ENCODE measurements at regions not wholly inside any gene's neighbourhood (a gene's known extent, or its start where the extent isn't known, plus 50 kb on each side); places are given as distances from the start of the nearest gene placed in this dataset.
"Not testable (repeated sequence)": the region's sequence is repeated elsewhere in the genome, so short reads cannot be mapped to it uniquely, and the experiment has no call there.

GRCh38 chr2:94602466-94602865, 268.8 kb upstream of the TEKT4 start:
- Histone ChIP-seq H3K27me3 (replicated peaks; ENCODE audit: control insufficient read depth, insufficient read depth, low read length) (no peaks in the 10 kb centered on the region), H3K36me3 (ENCODE audit: control insufficient read depth, insufficient read depth, low read length) (no peaks in the 10 kb centered on the region), H3K4me3 (replicated peaks; ENCODE audit: low read depth, low read length) (no peak overlapping the region)
- no peak for DNase-seq (ENCODE audit: extremely low read depth, insufficient read length)
- TF ChIP-seq CTCF (IDR thresholded peaks at IDR 0.05; ENCODE audit: insufficient read depth, low read length, poor library complexity, severe bottlenecking) = no peak

- no peaks in the 10 kb centered on the region for H3K36me3 ChIP-seq (ENCODE audit: control insufficient read depth, insufficient read depth, low read length)
- no peaks in the 10 kb centered on the region for H3K27me3 ChIP-seq (replicated peaks; ENCODE audit: control insufficient read depth, insufficient read depth, low read length)
- no peak overlapping the region for H3K4me3 ChIP-seq (replicated peaks; ENCODE audit: low read depth, low read length)
- DNase-seq (ENCODE audit: extremely low read depth, insufficient read length) = no peak
- TF ChIP-seq CTCF (IDR thresholded peaks at IDR 0.05; ENCODE audit: insufficient read depth, low read length, poor library complexity, severe bottlenecking) = no peak
Observed at GRCh38 chr2:94622113-94622618, 249.1 kb upstream of the TEKT4 start.

DNA sequence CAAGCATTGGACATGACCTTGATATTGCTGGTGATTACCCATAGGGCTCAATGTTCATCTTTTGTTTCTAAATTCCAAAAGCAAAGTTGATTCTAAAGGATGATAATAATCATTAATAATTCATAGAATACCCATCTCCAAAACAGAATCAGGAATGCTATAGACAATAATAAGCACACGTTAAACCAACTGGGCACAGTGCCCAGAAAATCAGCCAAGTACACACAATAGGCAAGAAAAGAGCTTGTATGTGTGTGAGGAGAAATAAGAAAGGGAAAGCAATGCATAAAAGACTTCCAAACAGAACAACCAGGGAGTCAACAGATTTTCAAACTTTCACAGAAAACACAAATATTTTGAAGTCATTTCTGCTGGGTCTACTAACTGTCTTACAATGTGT, 242.3 kb upstream of the TEKT4 start:
- DNase-seq (ENCODE audit: extremely low read depth, insufficient read length); H3K4me3 ChIP-seq (replicated peaks; ENCODE audit: low read depth, low read length); H3K36me3 ChIP-seq (ENCODE audit: control insufficient read depth, insufficient read depth, low read length); H3K27me3 ChIP-seq (replicated peaks; ENCODE audit: control insufficient read depth, insufficient read depth, low read length): not testable (repeated sequence)

DNA sequence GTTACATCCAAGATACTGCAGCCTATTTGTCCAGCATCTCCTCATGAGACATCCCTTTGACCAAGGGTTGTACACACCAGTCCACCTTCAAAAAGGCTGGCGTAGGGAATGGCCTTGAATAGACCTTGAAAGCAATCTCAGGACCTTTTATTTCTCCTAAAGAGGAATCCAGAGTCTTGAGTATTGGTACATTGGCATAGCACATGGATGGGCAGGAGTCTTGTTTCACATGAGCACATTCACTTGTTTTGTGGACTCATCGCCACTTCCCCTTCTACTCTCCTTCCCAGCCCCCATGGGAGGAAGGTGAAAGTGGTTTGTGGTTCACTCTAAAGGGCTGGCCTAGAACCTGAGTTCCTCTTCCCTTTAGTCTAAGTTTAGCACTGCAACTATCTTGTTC, 229.8 kb upstream of the TEKT4 start:
- H3K36me3 ChIP-seq (ENCODE audit: control insufficient read depth, insufficient read depth, low read length); H3K4me3 ChIP-seq (replicated peaks; ENCODE audit: low read depth, low read length); DNase-seq (ENCODE audit: extremely low read depth, insufficient read length); H3K27me3 ChIP-seq (replicated peaks; ENCODE audit: control insufficient read depth, insufficient read depth, low read length): not testable (repeated sequence)

DNA sequence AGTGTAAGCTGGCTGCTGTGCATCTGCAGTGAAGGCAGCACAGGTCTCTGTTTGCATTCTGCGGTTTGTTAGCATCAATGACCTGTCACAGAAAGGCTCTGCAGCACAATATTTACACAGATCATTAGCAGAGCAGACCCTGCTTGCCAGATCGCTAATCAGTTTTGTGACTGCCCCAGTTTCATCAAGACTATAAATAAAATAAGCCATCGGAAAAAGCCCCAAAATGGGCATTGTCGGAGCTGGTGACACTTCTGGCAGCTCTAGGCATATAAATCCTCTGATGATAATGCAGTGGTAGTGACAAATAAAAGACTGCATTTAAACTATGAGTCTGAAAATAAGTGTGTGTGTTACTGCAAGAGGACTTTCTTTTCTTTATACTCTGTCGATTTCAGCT, 219.1 kb upstream of the TEKT4 start:
- DNase-seq (ENCODE audit: extremely low read depth, insufficient read length); H3K4me3 ChIP-seq (replicated peaks; ENCODE audit: low read depth, low read length): not testable (repeated sequence)

DNA sequence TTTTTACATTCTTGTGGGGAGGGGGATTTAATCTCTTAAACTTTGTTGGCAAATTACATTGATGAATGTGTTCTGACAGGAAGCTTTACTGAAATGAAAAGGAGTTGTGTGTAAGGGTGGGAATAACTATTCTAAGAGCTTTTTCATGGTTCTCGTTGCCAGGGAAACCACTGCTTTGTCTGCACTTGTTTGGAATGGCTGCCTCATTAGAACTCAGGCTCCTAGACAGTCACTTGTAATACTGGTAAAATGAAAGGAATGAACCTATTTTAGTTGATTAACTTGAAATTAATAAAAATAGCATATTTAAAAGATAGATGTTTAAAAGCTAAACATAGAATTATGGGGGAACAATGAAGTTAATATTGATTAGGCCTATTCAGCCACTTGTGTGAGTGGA, 201.4 kb upstream of the TEKT4 start:
- DNase-seq (ENCODE audit: extremely low read depth, insufficient read length); H3K4me3 ChIP-seq (replicated peaks; ENCODE audit: low read depth, low read length); H3K27me3 ChIP-seq (replicated peaks; ENCODE audit: control insufficient read depth, insufficient read depth, low read length); H3K36me3 ChIP-seq (ENCODE audit: control insufficient read depth, insufficient read depth, low read length): not testable (repeated sequence)

More for the DNA sequence above, 219.1 kb upstream of the TEKT4 start:
- not testable (repeated sequence) for H3K36me3 ChIP-seq (ENCODE audit: control insufficient read depth, insufficient read depth, low read length); H3K27me3 ChIP-seq (replicated peaks; ENCODE audit: control insufficient read depth, insufficient read depth, low read length)

DNA sequence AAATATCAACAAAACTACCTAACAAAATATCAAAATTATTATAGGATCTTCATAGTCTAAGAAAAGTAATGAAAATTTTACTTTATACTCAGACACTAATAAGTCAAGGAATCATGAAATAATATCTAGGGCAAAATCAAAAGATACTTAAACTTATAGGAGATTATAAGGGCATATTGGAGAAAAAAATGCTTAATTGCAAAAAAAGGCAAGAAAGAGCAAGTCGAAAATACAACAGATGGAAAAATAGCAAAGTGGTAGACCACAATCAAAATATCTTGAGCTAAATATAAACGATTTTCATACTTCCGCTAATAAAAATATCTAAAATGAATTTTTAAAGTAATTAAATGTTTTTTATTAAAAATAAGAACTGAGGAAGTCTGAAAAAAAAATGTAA, 177.0 kb upstream of the TEKT4 start:
- DNase-seq (ENCODE audit: extremely low read depth, insufficient read length); H3K4me3 ChIP-seq (replicated peaks; ENCODE audit: low read depth, low read length); H3K27me3 ChIP-seq (replicated peaks; ENCODE audit: control insufficient read depth, insufficient read depth, low read length); H3K36me3 ChIP-seq (ENCODE audit: control insufficient read depth, insufficient read depth, low read length): not testable (repeated sequence)

- H3K4me3 ChIP-seq (replicated peaks; ENCODE audit: low read depth, low read length); DNase-seq (ENCODE audit: extremely low read depth, insufficient read length); H3K27me3 ChIP-seq (replicated peaks; ENCODE audit: control insufficient read depth, insufficient read depth, low read length); H3K36me3 ChIP-seq (ENCODE audit: control insufficient read depth, insufficient read depth, low read length): not testable (repeated sequence)
Observed at GRCh38 chr2:94708982-94709381, 162.2 kb upstream of the TEKT4 start.

- DNase-seq (ENCODE audit: extremely low read depth, insufficient read length) = no peak
- H3K36me3 ChIP-seq (ENCODE audit: control insufficient read depth, insufficient read depth, low read length) = no peaks in the 10 kb centered on the region
- H3K4me3 ChIP-seq (replicated peaks; ENCODE audit: low read depth, low read length) = no peak overlapping the region
- TF ChIP-seq CTCF (IDR thresholded peaks at IDR 0.05; ENCODE audit: insufficient read depth, low read length, poor library complexity, severe bottlenecking) = no peak
- H3K27me3 ChIP-seq (replicated peaks; ENCODE audit: control insufficient read depth, insufficient read depth, low read length) = no peaks in the 10 kb centered on the region
Observed at GRCh38 chr2:94725543-94725942, 145.7 kb upstream of the TEKT4 start.

GRCh38 chr2:94735536-94735935, 135.7 kb upstream of the TEKT4 start:
- H3K4me3 ChIP-seq (replicated peaks; ENCODE audit: low read depth, low read length); H3K36me3 ChIP-seq (ENCODE audit: control insufficient read depth, insufficient read depth, low read length); H3K27me3 ChIP-seq (replicated peaks; ENCODE audit: control insufficient read depth, insufficient read depth, low read length); DNase-seq (ENCODE audit: extremely low read depth, insufficient read length): not testable (repeated sequence)

- DNase-seq (ENCODE audit: extremely low read depth, insufficient read length); H3K4me3 ChIP-seq (replicated peaks; ENCODE audit: low read depth, low read length); H3K27me3 ChIP-seq (replicated peaks; ENCODE audit: control insufficient read depth, insufficient read depth, low read length): not testable (repeated sequence)
Observed at GRCh38 chr2:94737145-94737544, 134.1 kb upstream of the TEKT4 start.

DNA sequence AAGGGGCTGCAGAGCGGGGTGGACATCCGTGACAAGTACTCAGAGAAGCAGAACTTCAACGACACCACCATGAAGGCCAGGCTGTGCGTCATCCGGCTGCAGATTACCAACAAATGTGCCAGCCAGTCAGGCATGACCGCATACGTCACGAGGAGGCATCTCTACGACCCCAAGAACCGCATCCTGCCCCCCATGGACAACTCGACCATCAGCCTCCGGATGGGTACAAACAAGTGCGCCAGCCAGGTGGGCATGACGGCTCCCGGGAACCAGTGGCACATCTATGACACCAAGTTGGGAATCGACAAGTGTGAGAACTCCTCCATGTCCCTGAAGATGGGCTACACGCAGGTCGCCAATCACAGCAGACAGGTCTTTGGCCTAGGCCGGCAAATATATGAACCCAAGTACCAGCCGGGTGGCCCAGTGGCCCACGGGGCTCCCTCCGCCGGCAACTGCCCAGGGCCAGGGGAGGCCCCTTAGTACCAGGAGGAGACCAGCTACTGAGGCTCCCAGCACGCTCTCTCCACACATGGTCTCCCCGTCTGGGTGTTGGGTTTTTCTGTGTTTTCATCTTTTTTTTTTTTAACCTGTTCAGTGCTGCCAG, 133.4 kb upstream of the TEKT4 start:
- not testable (repeated sequence) for DNase-seq (ENCODE audit: extremely low read depth, insufficient read length); H3K36me3 ChIP-seq (ENCODE audit: control insufficient read depth, insufficient read depth, low read length)

More at GRCh38 chr2:94737145-94737544, 134.1 kb upstream of the TEKT4 start:
- H3K36me3 ChIP-seq (ENCODE audit: control insufficient read depth, insufficient read depth, low read length) = not testable (repeated sequence)

More for the DNA sequence above, 133.4 kb upstream of the TEKT4 start:
- H3K27me3 ChIP-seq (replicated peaks; ENCODE audit: control insufficient read depth, insufficient read depth, low read length); H3K4me3 ChIP-seq (replicated peaks; ENCODE audit: low read depth, low read length): not testable (repeated sequence)

Measured in GM06990 (cell line).